K562 (cell line): ENCODE measurements at regions not wholly inside any gene's neighbourhood (a gene's known extent, or its start where the extent isn't known, plus 50 kb on each side); places are given as distances from the start of the nearest gene placed in this dataset.
A peak's percentile ranks its signal among the peaks of the same experiment; 100 is the strongest.

ENCODE experiments used
- CHCHD3 ChIP-seq: fragments of 250-450 bp; sonication (Bioruptor Pico); IDR thresholded peaks from 2 replicates; pipeline ENCODE4 v2.1.2; 2022; ENCODE audit warnings: mild to moderate bottlenecking
- DIDO1 ChIP-seq: fragments of 450-650 bp; IDR thresholded peaks from 2 replicates; pipeline ENCODE4 v1.6.1; 2016; ENCODE audit warnings: low read depth, missing biosample characterization, missing genetic modification characterization
- GABPB2 ChIP-seq: fragments of 250-450 bp; sonication (Bioruptor Pico); conservative IDR thresholded peaks from 2 replicates; pipeline ENCODE4 v1.5.1; 2021; ENCODE audit warnings: mild to moderate bottlenecking
- HIVEP1 ChIP-seq: fragments of 250-450 bp; sonication (Bioruptor Pico); IDR thresholded peaks from 2 replicates; pipeline ENCODE4 v1.4.0; 2020; ENCODE audit warnings: mild to moderate bottlenecking
- PURB ChIP-seq: sonication (generic); formaldehyde crosslinking; IDR thresholded peaks from 2 replicates; pipeline ENCODE4 v1.9.0; 2021; ENCODE audit warnings: low read depth, mild to moderate bottlenecking, missing genetic modification reagents
- RNF2 ChIP-seq: sonication (generic); IDR thresholded peaks from 2 replicates; pipeline ENCODE4 v1.6.1; 2016
- SIN3A ChIP-seq, 2 experiments: fragments of 150-350 bp in 1 of 2; IDR thresholded peaks; 2 replicates each; pipeline ENCODE4 v1.6.1; 2011 to 2016; ENCODE audit warnings: borderline replicate concordance in 2 of 2, low read depth in 2 of 2, low read length in 2 of 2, mild to moderate bottlenecking in 2 of 2, moderate library complexity in 2 of 2; ENCODE audit not compliant: control insufficient read depth in 1 of 2
- TAF7 ChIP-seq: fragments of 450-650 bp; IDR thresholded peaks from 2 replicates; pipeline ENCODE4 v1.6.1; 2016; ENCODE audit warnings: missing genetic modification characterization, missing compliant biosample characterization
- TARDBP ChIP-seq: fragments of 450-650 bp; IDR thresholded peaks from 2 replicates; pipeline ENCODE4 v1.6.1; 2016
- ZBTB11 ChIP-seq, 3 experiments: fragments of 200-800 bp in 1 of 3; fragments of 250-450 bp in 1 of 3; fragments of 450-650 bp in 1 of 3; sonication (Bioruptor Pico) in 1 of 3; sonication (Bioruptor generic) in 1 of 3; formaldehyde crosslinking in 1 of 3; IDR thresholded peaks; 2 replicates each; pipeline versions ENCODE4 v1.6.1 to v1.8.0; 2016 to 2022; ENCODE audit warnings: mild to moderate bottlenecking in 2 of 3, missing genetic modification characterization in 2 of 3, missing compliant biosample characterization in 1 of 3, moderate library complexity in 1 of 3
- ZNF197 ChIP-seq: fragments of 200-800 bp; sonication (Bioruptor generic); IDR thresholded peaks from 2 replicates; pipeline ENCODE4 v1.6.1; 2016; ENCODE audit warnings: low read depth, missing genetic modification characterization, missing compliant biosample characterization
- ZNF24 ChIP-seq: fragments of 450-650 bp; IDR thresholded peaks from 2 replicates; pipeline ENCODE4 v1.6.1; 2016
- TF ChIP-seq, protein P1 (sequence below): sonication (generic); formaldehyde crosslinking; IDR thresholded peaks from 2 replicates; pipeline ENCODE4 v1.8.0; 2022; ENCODE audit warnings: missing genetic modification reagents, mild to moderate bottlenecking, borderline replicate concordance
- TF ChIP-seq, protein P2 (sequence below): fragments of 200-800 bp; sonication (Bioruptor generic); IDR thresholded peaks from 2 replicates; pipeline ENCODE4 v1.6.1; 2017; ENCODE audit warnings: missing genetic modification characterization, missing compliant biosample characterization
- TF ChIP-seq, protein P3 (sequence below): IDR thresholded peaks from 2 replicates; pipeline ENCODE4 v1.6.1; 2014; ENCODE audit warnings: antibody characterized with exemption
- TF ChIP-seq, protein P4 (sequence below): fragments of 250-450 bp; sonication (Bioruptor Pico); IDR thresholded peaks from 2 replicates; pipeline ENCODE4 v1.5.0; 2021; ENCODE audit warnings: mild to moderate bottlenecking, borderline replicate concordance

- TF ChIP-seq ZBTB11 (CRISPR knock-in tag; IDR thresholded peaks at IDR 0.05): peak in 1 of 3 experiments; percentile 62; a peak in 2 of 6 replicates
- TF ChIP-seq, protein P1, sequence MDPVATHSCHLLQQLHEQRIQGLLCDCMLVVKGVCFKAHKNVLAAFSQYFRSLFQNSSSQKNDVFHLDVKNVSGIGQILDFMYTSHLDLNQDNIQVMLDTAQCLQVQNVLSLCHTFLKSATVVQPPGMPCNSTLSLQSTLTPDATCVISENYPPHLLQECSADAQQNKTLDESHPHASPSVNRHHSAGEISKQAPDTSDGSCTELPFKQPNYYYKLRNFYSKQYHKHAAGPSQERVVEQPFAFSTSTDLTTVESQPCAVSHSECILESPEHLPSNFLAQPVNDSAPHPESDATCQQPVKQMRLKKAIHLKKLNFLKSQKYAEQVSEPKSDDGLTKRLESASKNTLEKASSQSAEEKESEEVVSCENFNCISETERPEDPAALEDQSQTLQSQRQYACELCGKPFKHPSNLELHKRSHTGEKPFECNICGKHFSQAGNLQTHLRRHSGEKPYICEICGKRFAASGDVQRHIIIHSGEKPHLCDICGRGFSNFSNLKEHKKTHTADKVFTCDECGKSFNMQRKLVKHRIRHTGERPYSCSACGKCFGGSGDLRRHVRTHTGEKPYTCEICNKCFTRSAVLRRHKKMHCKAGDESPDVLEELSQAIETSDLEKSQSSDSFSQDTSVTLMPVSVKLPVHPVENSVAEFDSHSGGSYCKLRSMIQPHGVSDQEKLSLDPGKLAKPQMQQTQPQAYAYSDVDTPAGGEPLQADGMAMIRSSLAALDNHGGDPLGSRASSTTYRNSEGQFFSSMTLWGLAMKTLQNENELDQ (CRISPR knock-in tag): no peak
- TF ChIP-seq HIVEP1 (CRISPR knock-in tag): no peak
- no peak for TF ChIP-seq PURB (CRISPR knock-in tag)
- no peak for TF ChIP-seq CHCHD3 (CRISPR knock-in tag)
- TF ChIP-seq, protein P2, sequence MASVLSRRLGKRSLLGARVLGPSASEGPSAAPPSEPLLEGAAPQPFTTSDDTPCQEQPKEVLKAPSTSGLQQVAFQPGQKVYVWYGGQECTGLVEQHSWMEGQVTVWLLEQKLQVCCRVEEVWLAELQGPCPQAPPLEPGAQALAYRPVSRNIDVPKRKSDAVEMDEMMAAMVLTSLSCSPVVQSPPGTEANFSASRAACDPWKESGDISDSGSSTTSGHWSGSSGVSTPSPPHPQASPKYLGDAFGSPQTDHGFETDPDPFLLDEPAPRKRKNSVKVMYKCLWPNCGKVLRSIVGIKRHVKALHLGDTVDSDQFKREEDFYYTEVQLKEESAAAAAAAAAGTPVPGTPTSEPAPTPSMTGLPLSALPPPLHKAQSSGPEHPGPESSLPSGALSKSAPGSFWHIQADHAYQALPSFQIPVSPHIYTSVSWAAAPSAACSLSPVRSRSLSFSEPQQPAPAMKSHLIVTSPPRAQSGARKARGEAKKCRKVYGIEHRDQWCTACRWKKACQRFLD (CRISPR knock-in tag): peak; percentile 79; the same call in 1 of the 2 replicates
- TF ChIP-seq TARDBP: no peak
- peak; percentile 92 for TF ChIP-seq ZNF197 (CRISPR knock-in tag)
- no peak for TF ChIP-seq RNF2
- TF ChIP-seq GABPB2 (CRISPR knock-in tag): no peak
- no peak for TF ChIP-seq ZNF24
- TF ChIP-seq TAF7 (tag): no peak
- TF ChIP-seq SIN3A (IDR thresholded peaks at IDR 0.05; ENCODE audit: borderline replicate concordance in 2 of 2, control insufficient read depth in 1 of 2, low read depth in 2 of 2, low read length in 2 of 2): no peak
- TF ChIP-seq, protein P3, sequence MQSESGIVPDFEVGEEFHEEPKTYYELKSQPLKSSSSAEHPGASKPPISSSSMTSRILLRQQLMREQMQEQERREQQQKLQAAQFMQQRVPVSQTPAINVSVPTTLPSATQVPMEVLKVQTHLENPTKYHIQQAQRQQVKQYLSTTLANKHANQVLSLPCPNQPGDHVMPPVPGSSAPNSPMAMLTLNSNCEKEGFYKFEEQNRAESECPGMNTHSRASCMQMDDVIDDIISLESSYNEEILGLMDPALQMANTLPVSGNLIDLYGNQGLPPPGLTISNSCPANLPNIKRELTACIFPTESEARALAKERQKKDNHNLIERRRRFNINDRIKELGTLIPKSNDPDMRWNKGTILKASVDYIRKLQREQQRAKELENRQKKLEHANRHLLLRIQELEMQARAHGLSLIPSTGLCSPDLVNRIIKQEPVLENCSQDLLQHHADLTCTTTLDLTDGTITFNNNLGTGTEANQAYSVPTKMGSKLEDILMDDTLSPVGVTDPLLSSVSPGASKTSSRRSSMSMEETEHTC: no peak
- TF ChIP-seq DIDO1 (tag): peak; percentile 79
- TF ChIP-seq, protein P4, sequence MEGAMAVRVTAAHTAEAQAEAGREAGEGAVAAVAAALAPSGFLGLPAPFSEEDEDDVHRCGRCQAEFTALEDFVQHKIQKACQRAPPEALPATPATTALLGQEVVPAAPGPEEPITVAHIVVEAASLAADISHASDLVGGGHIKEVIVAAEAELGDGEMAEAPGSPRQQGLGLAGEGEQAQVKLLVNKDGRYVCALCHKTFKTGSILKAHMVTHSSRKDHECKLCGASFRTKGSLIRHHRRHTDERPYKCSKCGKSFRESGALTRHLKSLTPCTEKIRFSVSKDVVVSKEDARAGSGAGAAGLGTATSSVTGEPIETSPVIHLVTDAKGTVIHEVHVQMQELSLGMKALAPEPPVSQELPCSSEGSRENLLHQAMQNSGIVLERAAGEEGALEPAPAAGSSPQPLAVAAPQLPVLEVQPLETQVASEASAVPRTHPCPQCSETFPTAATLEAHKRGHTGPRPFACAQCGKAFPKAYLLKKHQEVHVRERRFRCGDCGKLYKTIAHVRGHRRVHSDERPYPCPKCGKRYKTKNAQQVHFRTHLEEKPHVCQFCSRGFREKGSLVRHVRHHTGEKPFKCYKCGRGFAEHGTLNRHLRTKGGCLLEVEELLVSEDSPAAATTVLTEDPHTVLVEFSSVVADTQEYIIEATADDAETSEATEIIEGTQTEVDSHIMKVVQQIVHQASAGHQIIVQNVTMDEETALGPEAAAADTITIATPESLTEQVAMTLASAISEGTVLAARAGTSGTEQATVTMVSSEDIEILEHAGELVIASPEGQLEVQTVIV (CRISPR knock-in tag): no peak
Measured at GRCh38 chr7:63925626-63926460, 72.8 kb upstream of the ZNF722 start (continued).
